ENCODE measurements at regions not wholly inside any gene's neighbourhood (a gene's known extent, or its start where the extent isn't known, plus 50 kb on each side); places are given as distances from the start of the nearest gene placed in this dataset.

- Histone ChIP-seq H3K36me3 (replicated peaks; ENCODE audit: insufficient read depth, low read length) (no peaks in the 10 kb centered on the region), H3K9ac (ENCODE audit: low read length) (no peak overlapping the region), H3K4me3 (ENCODE audit: low read length) (no peak overlapping the region), H3K9me2 (replicated peaks; ENCODE audit: insufficient read depth, low read length) (no peaks in the 10 kb centered on the region), H3K27ac (ENCODE audit: low read length) (no peak overlapping the region), H3K4me1 (ENCODE audit: low read length) (no peaks in the 10 kb centered on the region), H3K79me2 (ENCODE audit: low read length) (no peaks in the 10 kb centered on the region), H4K20me1 (ENCODE audit: insufficient read depth, low read length) (no peaks in the 10 kb centered on the region), H3K27me3 (replicated peaks; ENCODE audit: insufficient read depth, low read length) (no peaks in the 10 kb centered on the region), H3K9me3 (replicated peaks; ENCODE audit: insufficient read depth, low read length) (no peaks in the 10 kb centered on the region), H3K4me2 (ENCODE audit: low read depth, low read length) (no peak overlapping the region), H3F3A (ENCODE audit: insufficient read depth, low read length) (no peaks in the 10 kb centered on the region), H2AFZ (ENCODE audit: low read length) (no peak overlapping the region)
- TF ChIP-seq EZH2phosphoT487 (IDR thresholded peaks at IDR 0.05; ENCODE audit: low read length) (no peak), EZH2 (optimal IDR thresholded peaks at IDR 0.05; ENCODE audit: low read depth, low read length) (no peak), CTCF (IDR thresholded peaks at IDR 0.05; ENCODE audit: low read length) (no peak)
- DNase-seq = no peak
These were observed 310.5 kb upstream of the TPM1 start for GRCh38 chr15:62732078-62732477.

GRCh38 chr15:62734706-62735105, 307.8 kb upstream of the TPM1 start:
- TF ChIP-seq EZH2 (optimal IDR thresholded peaks at IDR 0.05; ENCODE audit: low read depth, low read length) (no peak), CTCF (IDR thresholded peaks at IDR 0.05; ENCODE audit: low read length) (no peak), EZH2phosphoT487 (IDR thresholded peaks at IDR 0.05; ENCODE audit: low read length) (no peak)
- Histone ChIP-seq H4K20me1 (ENCODE audit: insufficient read depth, low read length) (no peaks in the 10 kb centered on the region), H3K4me1 (ENCODE audit: low read length) (no peaks in the 10 kb centered on the region), H3K9me2 (replicated peaks; ENCODE audit: insufficient read depth, low read length) (no peaks in the 10 kb centered on the region), H3K4me2 (ENCODE audit: low read depth, low read length) (no peak overlapping the region), H3K36me3 (replicated peaks; ENCODE audit: insufficient read depth, low read length) (no peaks in the 10 kb centered on the region), H2AFZ (ENCODE audit: low read length) (no peak overlapping the region), H3K79me2 (ENCODE audit: low read length) (no peaks in the 10 kb centered on the region), H3F3A (ENCODE audit: insufficient read depth, low read length) (no peaks in the 10 kb centered on the region), H3K4me3 (ENCODE audit: low read length) (no peak overlapping the region), H3K9me3 (replicated peaks; ENCODE audit: insufficient read depth, low read length) (no peaks in the 10 kb centered on the region), H3K9ac (ENCODE audit: low read length) (no peak overlapping the region), H3K27ac (ENCODE audit: low read length) (no peak overlapping the region), H3K27me3 (replicated peaks; ENCODE audit: insufficient read depth, low read length) (no peaks in the 10 kb centered on the region)
- no peak for DNase-seq

GRCh38 chr15:62736756-62737155, 305.8 kb upstream of the TPM1 start:
- DNase-seq = no peak
- TF ChIP-seq EZH2 (optimal IDR thresholded peaks at IDR 0.05; ENCODE audit: low read depth, low read length) (no peak), CTCF (IDR thresholded peaks at IDR 0.05; ENCODE audit: low read length) (no peak), EZH2phosphoT487 (IDR thresholded peaks at IDR 0.05; ENCODE audit: low read length) (no peak)
- Histone ChIP-seq H3K9ac (ENCODE audit: low read length) (no peak overlapping the region), H3K4me1 (ENCODE audit: low read length) (no peaks in the 10 kb centered on the region), H3K27me3 (replicated peaks; ENCODE audit: insufficient read depth, low read length) (no peaks in the 10 kb centered on the region), H3F3A (ENCODE audit: insufficient read depth, low read length) (no peaks in the 10 kb centered on the region), H3K4me3 (ENCODE audit: low read length) (no peak overlapping the region), H3K9me2 (replicated peaks; ENCODE audit: insufficient read depth, low read length) (no peaks in the 10 kb centered on the region), H3K4me2 (ENCODE audit: low read depth, low read length) (no peak overlapping the region), H3K9me3 (replicated peaks; ENCODE audit: insufficient read depth, low read length) (no peaks in the 10 kb centered on the region), H3K36me3 (replicated peaks; ENCODE audit: insufficient read depth, low read length) (no peaks in the 10 kb centered on the region), H3K79me2 (ENCODE audit: low read length) (no peaks in the 10 kb centered on the region), H2AFZ (ENCODE audit: low read length) (no peak overlapping the region), H3K27ac (ENCODE audit: low read length) (no peak overlapping the region), H4K20me1 (ENCODE audit: insufficient read depth, low read length) (no peaks in the 10 kb centered on the region)

Data from MM.1S (cell line).